HCT116 (cell line): ENCODE measurements at regions not wholly inside any gene's neighbourhood (a gene's known extent, or its start where the extent isn't known, plus 50 kb on each side); places are given as distances from the start of the nearest gene placed in this dataset.

ENCODE experiments used
- ATF3 ChIP-seq: IDR thresholded peaks from 2 replicates; pipeline ENCODE4 v1.6.1; 2012
- CTCF ChIP-seq, 3 experiments: fragments of 200-600 bp in 1 of 3; sonication (generic) in 1 of 3; IDR thresholded peaks in 2 of 3; conservative IDR thresholded peaks in 1 of 3; 2 replicates each; pipeline ENCODE4 v1.5.1; 2012 to 2017; ENCODE audit warnings: low read depth in 2 of 3, low read length in 2 of 3, antibody characterized with exemption in 1 of 3, borderline replicate concordance in 1 of 3, control low read depth in 1 of 3, mild to moderate bottlenecking in 1 of 3, mixed read lengths in 1 of 3, mixed run types in 1 of 3, moderate library complexity in 1 of 3; ENCODE audit not compliant: insufficient read depth in 1 of 3
- FOSL1 ChIP-seq: IDR thresholded peaks from 2 replicates; pipeline ENCODE4 v1.6.1; 2012; ENCODE audit warnings: low read depth
- JUND ChIP-seq: IDR thresholded peaks from 2 replicates; pipeline ENCODE4 v1.6.1; 2012
- REST ChIP-seq: IDR thresholded peaks from 2 replicates; pipeline ENCODE4 v1.6.1; 2012; ENCODE audit warnings: low read depth
- SRF ChIP-seq: IDR thresholded peaks from 2 replicates; pipeline ENCODE4 v1.6.1; 2012; ENCODE audit warnings: low read depth
- YY1 ChIP-seq: IDR thresholded peaks from 2 replicates; pipeline ENCODE4 v1.6.1; 2011; ENCODE audit warnings: low read length, low read depth, moderate library complexity, mild to moderate bottlenecking; ENCODE audit not compliant: insufficient replicate concordance; ENCODE audit errors: extremely low read depth
- ZBTB33 ChIP-seq: IDR thresholded peaks from 2 replicates; pipeline ENCODE4 v1.6.1; 2011; ENCODE audit warnings: mild to moderate bottlenecking, low read length, moderate library complexity; ENCODE audit not compliant: insufficient replicate concordance; ENCODE audit errors: extremely low read depth

- TF ChIP-seq JUND, result no peak
- TF ChIP-seq ZBTB33, result no peak
- no peak for TF ChIP-seq CTCF (IDR thresholded peaks at IDR 0.05 in 2 of 3, conservative IDR thresholded peaks at IDR 0.05 in 1 of 3; ENCODE audit: borderline replicate concordance in 1 of 3, insufficient read depth in 1 of 3, low read depth in 2 of 3, low read length in 2 of 3)
- no peak for TF ChIP-seq ATF3
- TF ChIP-seq FOSL1, result no peak
- no peak for TF ChIP-seq REST
- TF ChIP-seq YY1, result no peak
- no peak for TF ChIP-seq SRF
Observed at GRCh38 chr2:148569221-148569620, 75.3 kb upstream of the EPC2 start.
